PC-3 (cell line): ENCODE measurements at regions not wholly inside any gene's neighbourhood (a gene's known extent, or its start where the extent isn't known, plus 50 kb on each side); places are given as distances from the start of the nearest gene placed in this dataset.

Experiments
- ATAC-seq: fragments of 200-7000 bp; cut with Tn5 transposase; 2 replicates; pipeline ENCODE4 v1.9.1; 2020; ENCODE audit warnings: mild to moderate bottlenecking, moderate library complexity
- BruUV-seq: library from RNA; stranded (reverse); fragments of 400-500 nt; replicated peaks from 2 replicates; lab custom pipeline; 2021; lab: Mats Ljungman, UMichigan
- CTCF ChIA-PET: fragments of 300-600 bp; sonication (Branson Sonifier 250); formaldehyde crosslinking; loops from one replicate; lab custom pipeline; 2022; ENCODE audit warnings: antibody characterized with exemption; lab: Charles Lee
- POLR2A ChIA-PET: fragments of 300-600 bp; sonication (Branson Sonifier 250); formaldehyde crosslinking; loops from one replicate; lab custom pipeline; 2022; ENCODE audit warnings: antibody characterized with exemption; ENCODE audit not compliant: unreplicated experiment; lab: Charles Lee
- DNase-seq: peaks from one replicate; pipeline ENCODE4 v3.0.0-alpha.2; 2015
- H2AFZ ChIP-seq: fragments of 300-600 bp; sonication (generic); 2 replicates; pipeline ENCODE4 v1.6.0; 2016; ENCODE audit warnings: antibody characterized with exemption, low read length
- H3F3A ChIP-seq: fragments of 300-600 bp; sonication (generic); one replicate; pipeline ENCODE4 v1.6.0; 2017; ENCODE audit warnings: antibody characterized with exemption, low read length, control low read depth, mild to moderate bottlenecking; ENCODE audit not compliant: unreplicated experiment
- H3K27ac ChIP-seq: fragments of 300-600 bp; sonication (generic); 2 replicates; pipeline ENCODE4 v1.5.1; 2016; ENCODE audit warnings: mild to moderate bottlenecking, low read length
- H3K27me3 ChIP-seq: fragments of 300-600 bp; sonication (generic); 2 replicates; pipeline ENCODE4 v1.6.1; 2016; ENCODE audit warnings: low read length, mixed read lengths
- H3K36me3 ChIP-seq: fragments of 300-600 bp; sonication (generic); 2 replicates; pipeline ENCODE4 v1.6.1; 2016; ENCODE audit warnings: low read depth, mixed run types, low read length, mixed read lengths
- H3K4me1 ChIP-seq: fragments of 300-600 bp; sonication (generic); 2 replicates; pipeline ENCODE4 v1.5.1; 2016; ENCODE audit warnings: low read length; ENCODE audit not compliant: insufficient read depth
- H3K4me2 ChIP-seq: fragments of 300-600 bp; sonication (generic); 2 replicates; pipeline ENCODE4 v1.6.0; 2016; ENCODE audit warnings: low read length
- H3K4me3 ChIP-seq: fragments of 300-600 bp; sonication (generic); 2 replicates; pipeline ENCODE4 v1.5.1; 2016; ENCODE audit warnings: mild to moderate bottlenecking, low read length, mixed read lengths
- H3K79me2 ChIP-seq: fragments of 300-600 bp; sonication (generic); 2 replicates; pipeline ENCODE4 v1.6.1; 2017; ENCODE audit warnings: low read length, mixed read lengths
- H3K9ac ChIP-seq: fragments of 300-600 bp; sonication (generic); 2 replicates; pipeline ENCODE4 v1.6.0; 2016; ENCODE audit warnings: mild to moderate bottlenecking, low read length
- H3K9me2 ChIP-seq: fragments of 300-600 bp; sonication (generic); replicated peaks from 2 replicates; pipeline ENCODE4 v1.6.1; 2016; ENCODE audit warnings: mixed run types, low read length, mixed read lengths
- H3K9me3 ChIP-seq: fragments of 300-600 bp; sonication (generic); 2 replicates; pipeline ENCODE4 v1.6.1; 2016; ENCODE audit warnings: low read length, mixed read lengths
- H4K20me1 ChIP-seq: fragments of 300-600 bp; sonication (generic); 2 replicates; pipeline ENCODE4 v1.6.1; 2016; ENCODE audit warnings: low read length, mixed read lengths
- EZH2 ChIP-seq: fragments of 300-600 bp; sonication (generic); IDR thresholded peaks from one replicate; pipeline ENCODE4 v1.6.1; 2017; ENCODE audit warnings: antibody characterized with exemption, mild to moderate bottlenecking, low read length; ENCODE audit not compliant: unreplicated experiment
- EZH2phosphoT487 ChIP-seq: fragments of 300-600 bp; sonication (generic); IDR thresholded peaks from 2 replicates; pipeline ENCODE4 v1.6.1; 2018; ENCODE audit warnings: mild to moderate bottlenecking, antibody characterized with exemption, low read length, borderline replicate concordance
- intact Hi-C: fragments of 100-400 bp; cut with micrococcal nuclease; formaldehyde crosslinking; loops from 2 replicates; pipeline ENCODE4 v1.9.0; 2023
- TF ChIP-seq, protein P1 (sequence below): fragments of 300-600 bp; sonication (generic); conservative IDR thresholded peaks from 2 replicates; pipeline ENCODE4 v1.5.1; 2017; ENCODE audit warnings: antibody characterized with exemption, low read depth, mild to moderate bottlenecking, low read length

- H3K4me2 ChIP-seq = no peak overlapping the region
- H3K36me3 ChIP-seq = no peaks in the 10 kb centered on the region
- POLR2A ChIA-PET = no interaction called here
- no peak overlapping the region for H3K4me3 ChIP-seq
- no peaks in the 10 kb centered on the region for H3K79me2 ChIP-seq
- CTCF ChIA-PET = no interaction called here
- intact Hi-C loops = no loop called here
- no peaks in the 10 kb centered on the region for H4K20me1 ChIP-seq
- BruUV-seq = no TSS peak
- no peaks in the 10 kb centered on the region for H3K9me2 ChIP-seq
- no peak overlapping the region for H3K9ac ChIP-seq
- no peaks in the 10 kb centered on the region; the same call in 1 of the 2 replicates for H3K4me1 ChIP-seq
- ATAC-seq (no peak), DNase-seq (no peak)
- H2AFZ ChIP-seq = no peak overlapping the region
- TF ChIP-seq EZH2phosphoT487 (no peak), EZH2 (no peak)
- TF ChIP-seq, protein P1, sequence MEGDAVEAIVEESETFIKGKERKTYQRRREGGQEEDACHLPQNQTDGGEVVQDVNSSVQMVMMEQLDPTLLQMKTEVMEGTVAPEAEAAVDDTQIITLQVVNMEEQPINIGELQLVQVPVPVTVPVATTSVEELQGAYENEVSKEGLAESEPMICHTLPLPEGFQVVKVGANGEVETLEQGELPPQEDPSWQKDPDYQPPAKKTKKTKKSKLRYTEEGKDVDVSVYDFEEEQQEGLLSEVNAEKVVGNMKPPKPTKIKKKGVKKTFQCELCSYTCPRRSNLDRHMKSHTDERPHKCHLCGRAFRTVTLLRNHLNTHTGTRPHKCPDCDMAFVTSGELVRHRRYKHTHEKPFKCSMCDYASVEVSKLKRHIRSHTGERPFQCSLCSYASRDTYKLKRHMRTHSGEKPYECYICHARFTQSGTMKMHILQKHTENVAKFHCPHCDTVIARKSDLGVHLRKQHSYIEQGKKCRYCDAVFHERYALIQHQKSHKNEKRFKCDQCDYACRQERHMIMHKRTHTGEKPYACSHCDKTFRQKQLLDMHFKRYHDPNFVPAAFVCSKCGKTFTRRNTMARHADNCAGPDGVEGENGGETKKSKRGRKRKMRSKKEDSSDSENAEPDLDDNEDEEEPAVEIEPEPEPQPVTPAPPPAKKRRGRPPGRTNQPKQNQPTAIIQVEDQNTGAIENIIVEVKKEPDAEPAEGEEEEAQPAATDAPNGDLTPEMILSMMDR = no peak
- H3K9me3 ChIP-seq = no peaks in the 10 kb centered on the region
- H3K27me3 ChIP-seq = no peaks in the 10 kb centered on the region
- H3F3A ChIP-seq = no peaks in the 10 kb centered on the region
- H3K27ac ChIP-seq = no peak overlapping the region
Observed at GRCh38 chr2:157127249-157128012, 130.1 kb upstream of the GALNT5 start.

DNA sequence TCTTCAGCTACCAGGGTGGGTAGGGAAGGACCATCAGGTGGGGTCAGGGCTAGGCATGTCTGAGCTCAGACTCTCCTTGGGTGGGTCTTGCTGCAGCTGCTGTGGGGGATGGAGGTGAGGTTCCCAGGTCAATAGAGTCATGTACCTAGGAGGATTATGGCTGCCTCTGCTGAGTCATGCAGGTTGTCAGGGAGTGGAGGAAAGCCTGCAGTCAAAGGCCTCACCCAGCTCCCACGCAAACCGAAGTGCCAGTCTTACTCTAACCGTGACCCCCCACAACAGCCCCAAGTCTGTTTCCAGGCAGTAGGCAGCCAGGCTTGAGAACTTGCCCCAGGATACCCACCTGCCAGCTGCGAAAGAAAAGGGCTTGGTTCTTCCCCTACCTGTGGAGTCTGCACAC, 113.6 kb upstream of the GALNT5 start:
- TF ChIP-seq, protein P1 = no peak
- no peak for TF ChIP-seq EZH2phosphoT487
- Histone ChIP-seq H4K20me1 (no peaks in the 10 kb centered on the region), H3K36me3 (no peaks in the 10 kb centered on the region), H3K4me2 (no peak overlapping the region), H3K9me3 (no peaks in the 10 kb centered on the region), H3K9ac (no peak overlapping the region), H3K9me2 (no peaks in the 10 kb centered on the region), H3K27me3 (no peaks in the 10 kb centered on the region), H3K79me2 (no peaks in the 10 kb centered on the region), H3K27ac (no peak overlapping the region), H3K4me3 (no peak overlapping the region), H2AFZ (no peak overlapping the region), H3K4me1 (no peaks in the 10 kb centered on the region), H3F3A (no peaks in the 10 kb centered on the region)
- no peak for ATAC-seq
- BruUV-seq = no TSS peak
- intact Hi-C loops = no loop called here
- ChIA-PET POLR2A (no interaction called here), CTCF (no interaction called here)
- DNase-seq = no peak

DNA sequence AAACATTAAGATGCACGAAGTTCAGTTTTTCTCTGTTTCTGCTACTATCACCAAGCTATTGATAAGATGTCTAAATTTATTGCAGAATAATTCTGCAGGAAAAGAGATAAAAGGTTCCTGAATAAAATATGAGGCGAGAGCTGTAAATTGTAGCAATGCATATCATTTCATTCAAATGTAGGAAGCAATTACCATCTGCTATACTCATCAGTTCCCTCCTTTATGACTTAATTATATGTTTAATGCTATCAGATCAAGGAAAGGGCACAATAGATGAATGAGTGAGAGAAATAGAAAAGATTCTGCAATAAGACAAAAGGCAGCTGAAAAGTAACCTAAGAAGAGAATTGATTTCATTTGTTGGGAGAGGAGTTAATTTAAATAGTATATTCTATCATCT, 108.2 kb upstream of the GALNT5 start:
- Histone ChIP-seq H3K9me2 (no peaks in the 10 kb centered on the region), H3K36me3 (no peaks in the 10 kb centered on the region), H3K9ac (no peak overlapping the region), H3F3A (no peaks in the 10 kb centered on the region), H2AFZ (no peak overlapping the region), H3K4me2 (no peak overlapping the region), H3K4me3 (no peak overlapping the region), H3K79me2 (no peaks in the 10 kb centered on the region), H3K27me3 (no peaks in the 10 kb centered on the region), H3K9me3 (no peaks in the 10 kb centered on the region), H3K4me1 (peaks cover 22% of the 10 kb centered on the region), H4K20me1 (no peaks in the 10 kb centered on the region), H3K27ac (no peak overlapping the region)
- ATAC-seq (no peak), DNase-seq (no peak)
- ChIA-PET POLR2A (no interaction called here), CTCF (no interaction called here)
- TF ChIP-seq EZH2 = no peak
- TF ChIP-seq, protein P1 = no peak
- TF ChIP-seq EZH2phosphoT487 = no peak
- intact Hi-C loops = no loop called here
- no TSS peak for BruUV-seq
